K562 (cell line): ENCODE measurements at regions not wholly inside any gene's neighbourhood (a gene's known extent, or its start where the extent isn't known, plus 50 kb on each side); places are given as distances from the start of the nearest gene placed in this dataset.
A peak's percentile ranks its signal among the peaks of the same experiment; 100 is the strongest.

Experiments used
- ATAC-seq: fragments of 200-7000 bp; cut with Tn5 transposase; 3 replicates; pipeline ENCODE4 v1.9.1; 2020; ENCODE audit warnings: moderate library complexity
- BruUV-seq: library from RNA; stranded (reverse); fragments of 400-500 nt; replicated peaks from 2 replicates; lab custom pipeline; 2021; lab: Mats Ljungman, UMichigan
- CTCF ChIA-PET: fragments of 300-600 bp; formaldehyde crosslinking; extraction: SDS; loops from one replicate; lab custom pipeline; 2021; ENCODE audit warnings: low intra/inter-chr PET ratio; lab: Yijun Ruan, JAX
- POLR2A ChIA-PET: fragments of 300-600, 350-650 bp; sonication (Branson Sonifier 250); formaldehyde crosslinking; extraction: SDS; loops from one replicate; lab custom pipeline; 2021; ENCODE audit warnings: antibody characterized with exemption, inconsistent platforms; lab: Yijun Ruan, JAX
- DNase-seq, 4 experiments: peaks; one replicate each; pipeline versions ENCODE4 v3.0.0 to v3.0.0-alpha.2; 2011 to 2018; ENCODE audit warnings: low spot score in 3 of 4, mixed read lengths in 3 of 4; ENCODE audit errors: extremely low read depth in 1 of 4
- FAIRE-seq: peaks from 2 replicates; lab custom pipeline; 2011; peaks lifted over from hg19 to GRCh38; lab: Jason Lieb, UNC
- H2AFZ ChIP-seq: 2 replicates; pipeline ENCODE4 v1.6.0; 2011; ENCODE audit warnings: low read depth, low read length, control low read depth, inconsistent platforms
- H3K27ac ChIP-seq: fragments of 200-600 bp; 3 replicates; pipeline ENCODE4 v1.8.0; 2011; ENCODE audit warnings: low read depth, mild to moderate bottlenecking, control low read depth, inconsistent platforms, low read length, moderate library complexity, mixed read lengths; ENCODE audit errors: extremely low read depth
- H3K27me3 ChIP-seq, 2 experiments: fragments of 300-600 bp in 1 of 2; 2 replicates in 1 of 2; 3 replicates in 1 of 2; pipeline versions ENCODE4 v1.6.0 to v1.8.0; 2011; ENCODE audit warnings: inconsistent platforms in 2 of 2, low read length in 2 of 2, mild to moderate bottlenecking in 1 of 2, mixed read lengths in 1 of 2, moderate library complexity in 1 of 2; ENCODE audit not compliant: control insufficient read depth in 2 of 2, insufficient read depth in 2 of 2
- H3K36me3 ChIP-seq: fragments of 300-600 bp; 3 replicates; pipeline ENCODE4 v1.8.0; 2011; ENCODE audit warnings: mild to moderate bottlenecking, low read length, inconsistent platforms; ENCODE audit not compliant: control insufficient read depth, insufficient read depth
- H3K4me1 ChIP-seq, 2 experiments: fragments of 200-600 bp in 1 of 2; replicated peaks in 1 of 2; 2 replicates in 1 of 2; 3 replicates in 1 of 2; pipeline versions ENCODE4 v1.5.1 to v1.8.0; 2011; ENCODE audit warnings: inconsistent platforms in 2 of 2, low read length in 2 of 2, mild to moderate bottlenecking in 1 of 2, mixed read lengths in 1 of 2, moderate library complexity in 1 of 2; ENCODE audit not compliant: control insufficient read depth in 2 of 2, insufficient read depth in 2 of 2
- H3K4me2 ChIP-seq: 2 replicates; pipeline ENCODE4 v1.6.1; 2011; ENCODE audit warnings: low read length, control low read depth, inconsistent platforms, mixed read lengths; ENCODE audit not compliant: insufficient read depth
- H3K4me3 ChIP-seq: fragments of 200-600 bp; sonication (generic), shearing (Covaris generic); 2 replicates; pipeline ENCODE4 v1.5.1; 2016; ENCODE audit warnings: control low read depth, inconsistent platforms
- H3K79me2 ChIP-seq: fragments of 200-600 bp; 3 replicates; pipeline ENCODE4 v1.8.0; 2011; ENCODE audit warnings: low read length, inconsistent platforms; ENCODE audit not compliant: control insufficient read depth, insufficient read depth
- H3K9ac ChIP-seq, 2 experiments: 2 replicates each; pipeline versions ENCODE4 v1.6.0 to v1.6.1; 2011; ENCODE audit warnings: low read depth in 2 of 2, low read length in 2 of 2, control low read depth in 1 of 2, inconsistent platforms in 1 of 2, mild to moderate bottlenecking in 1 of 2, mixed read lengths in 1 of 2; ENCODE audit not compliant: insufficient read depth in 1 of 2
- H3K9me1 ChIP-seq: one replicate; pipeline ENCODE4 v1.6.0; 2011; ENCODE audit warnings: inconsistent platforms, mild to moderate bottlenecking, low read length, moderate library complexity; ENCODE audit not compliant: control insufficient read depth, insufficient read depth
- H3K9me3 ChIP-seq: replicated peaks from 2 replicates; pipeline ENCODE4 v1.5.1; 2011; ENCODE audit warnings: low read depth, low read length, inconsistent platforms; ENCODE audit not compliant: control insufficient read depth, insufficient read depth
- H4K20me1 ChIP-seq: replicated peaks from 2 replicates; pipeline ENCODE4 v1.6.1; 2011; ENCODE audit warnings: low read length, inconsistent platforms, mixed read lengths; ENCODE audit not compliant: control insufficient read depth, insufficient read depth
- EZH2 ChIP-seq: IDR thresholded peaks from 2 replicates; pipeline ENCODE4 v1.6.1; 2012; ENCODE audit warnings: low read depth, mild to moderate bottlenecking, inconsistent platforms, low read length, borderline replicate concordance
- HNRNPUL1 ChIP-seq: fragments of 200-400 bp; formaldehyde crosslinking; IDR thresholded peaks from 2 replicates; pipeline ENCODE4 v1.6.1; 2017; ENCODE audit warnings: low read length
- KAT8 ChIP-seq: fragments of 450-650 bp; IDR thresholded peaks from 2 replicates; pipeline ENCODE4 v1.6.1; 2016; ENCODE audit warnings: low read depth, mild to moderate bottlenecking
- MCM7 ChIP-seq, 2 experiments: fragments of 450-650 bp; IDR thresholded peaks; 2 replicates each; pipeline ENCODE4 v1.6.1; 2016 to 2018
- NCOA6 ChIP-seq: fragments of 450-650 bp; IDR thresholded peaks from 2 replicates; pipeline ENCODE4 v1.6.1; 2017; ENCODE audit warnings: mild to moderate bottlenecking
- NFIC ChIP-seq: fragments of 450-650 bp; IDR thresholded peaks from 2 replicates; pipeline ENCODE4 v1.6.1; 2017; ENCODE audit warnings: mild to moderate bottlenecking, inconsistent platforms
- NFIX ChIP-seq: fragments of 250-450 bp; sonication (Bioruptor Pico); IDR thresholded peaks from 2 replicates; pipeline ENCODE4 v1.4.0; 2020; ENCODE audit warnings: low read depth, mild to moderate bottlenecking, moderate library complexity
- RBM39 ChIP-seq: fragments of 200-400 bp; formaldehyde crosslinking; optimal IDR thresholded peaks from 2 replicates; pipeline ENCODE3; 2018; ENCODE audit warnings: low read depth, low read length
- SAFB2 ChIP-seq: fragments of 200-400 bp; formaldehyde crosslinking; IDR thresholded peaks from 2 replicates; pipeline ENCODE4 v1.6.1; 2018; ENCODE audit warnings: borderline replicate concordance, low read length, low read depth, moderate library complexity; ENCODE audit not compliant: severe bottlenecking
- SIX5 ChIP-seq, 2 experiments: IDR thresholded peaks; 2 replicates each; pipeline ENCODE4 v1.6.1; 2011; ENCODE audit warnings: low read length in 2 of 2, borderline replicate concordance in 1 of 2, low read depth in 1 of 2, mild to moderate bottlenecking in 1 of 2, moderate library complexity in 1 of 2; ENCODE audit not compliant: insufficient read depth in 1 of 2
- STAG1 ChIP-seq: sonication (generic); formaldehyde crosslinking; IDR thresholded peaks from 2 replicates; pipeline ENCODE4 v1.5.0; 2020; ENCODE audit warnings: missing genetic modification reagents, borderline replicate concordance
- ZNF146 ChIP-seq: IDR thresholded peaks from one replicate; pipeline ENCODE4 v1.6.1; 2018; ENCODE audit warnings: missing compliant biosample characterization; ENCODE audit not compliant: unreplicated experiment
- ZNF76 ChIP-seq: fragments of 250-450 bp; sonication (Bioruptor Pico); IDR thresholded peaks from 2 replicates; pipeline ENCODE4 v1.4.0; 2020; ENCODE audit warnings: mild to moderate bottlenecking, moderate library complexity, borderline replicate concordance
- ZSCAN29 ChIP-seq: fragments of 450-650 bp; IDR thresholded peaks from 2 replicates; pipeline ENCODE4 v1.6.1; 2017
- WGBS: fragments of 100-300 bp; shearing (Covaris generic); methylation state at CpG from one replicate; pipeline ENCODE4 v1.1.6; 2016; ENCODE audit warnings: low coverage, mixed read lengths; ENCODE audit not compliant: insufficient coverage; ENCODE audit errors: missing lambda C conversion rate; 5-methylcytosine and 5-hydroxymethylcytosine counted together
- in situ Hi-C: fragments of 300-500 bp; cut with MboI; formaldehyde crosslinking; loops from 4 replicates; pipeline ENCODE4 v1.15.0; 2018; ENCODE audit warnings: inconsistent platforms, mixed read lengths
- intact Hi-C: fragments of 100-400 bp; cut with micrococcal nuclease; formaldehyde crosslinking; loops from 2 replicates; pipeline ENCODE4 v1.14.2; 2022
- TF ChIP-seq, protein P1 (sequence below): sonication (generic); formaldehyde crosslinking; IDR thresholded peaks from 2 replicates; pipeline ENCODE4 v1.8.0; 2022; ENCODE audit warnings: mild to moderate bottlenecking, low read depth, missing genetic modification reagents
- TF ChIP-seq, protein P2 (sequence below): fragments of 250-450 bp; sonication (Bioruptor Pico); IDR thresholded peaks from 2 replicates; pipeline ENCODE4 v1.8.0; 2021; ENCODE audit warnings: moderate library complexity, mild to moderate bottlenecking, inconsistent platforms
- TF ChIP-seq, protein P3 (sequence below): fragments of 450-650 bp; formaldehyde crosslinking; IDR thresholded peaks from 2 replicates; pipeline ENCODE4 v1.4.0; 2020; ENCODE audit warnings: mild to moderate bottlenecking, moderate library complexity

DNA sequence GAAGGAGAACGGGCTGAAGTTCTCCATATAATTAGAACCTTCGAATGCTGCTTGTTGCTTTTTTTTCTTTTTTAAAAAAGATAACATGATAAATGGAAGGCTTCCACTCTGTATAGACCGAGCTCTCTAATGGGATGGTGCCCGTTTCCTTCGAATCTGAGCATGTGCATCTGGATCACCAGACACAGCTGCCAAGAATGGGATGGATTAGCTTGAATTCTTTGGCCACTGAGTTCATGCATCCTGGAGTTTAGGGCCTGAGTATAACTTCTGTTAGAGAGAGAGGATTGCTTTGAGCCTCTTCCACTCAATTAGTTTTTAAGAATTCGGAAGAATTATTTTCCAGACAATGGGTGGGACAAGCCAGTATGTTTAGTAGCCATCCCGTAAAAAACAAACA is 93.7 kb upstream of the GDNF start (continued):
- TF ChIP-seq, protein P1, sequence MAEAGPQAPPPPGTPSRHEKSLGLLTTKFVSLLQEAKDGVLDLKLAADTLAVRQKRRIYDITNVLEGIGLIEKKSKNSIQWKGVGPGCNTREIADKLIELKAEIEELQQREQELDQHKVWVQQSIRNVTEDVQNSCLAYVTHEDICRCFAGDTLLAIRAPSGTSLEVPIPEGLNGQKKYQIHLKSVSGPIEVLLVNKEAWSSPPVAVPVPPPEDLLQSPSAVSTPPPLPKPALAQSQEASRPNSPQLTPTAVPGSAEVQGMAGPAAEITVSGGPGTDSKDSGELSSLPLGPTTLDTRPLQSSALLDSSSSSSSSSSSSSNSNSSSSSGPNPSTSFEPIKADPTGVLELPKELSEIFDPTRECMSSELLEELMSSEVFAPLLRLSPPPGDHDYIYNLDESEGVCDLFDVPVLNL (CRISPR knock-in tag) = no peak
- no peak for TF ChIP-seq KAT8
- TF ChIP-seq, all 486 proteins: peak for 0

DNA sequence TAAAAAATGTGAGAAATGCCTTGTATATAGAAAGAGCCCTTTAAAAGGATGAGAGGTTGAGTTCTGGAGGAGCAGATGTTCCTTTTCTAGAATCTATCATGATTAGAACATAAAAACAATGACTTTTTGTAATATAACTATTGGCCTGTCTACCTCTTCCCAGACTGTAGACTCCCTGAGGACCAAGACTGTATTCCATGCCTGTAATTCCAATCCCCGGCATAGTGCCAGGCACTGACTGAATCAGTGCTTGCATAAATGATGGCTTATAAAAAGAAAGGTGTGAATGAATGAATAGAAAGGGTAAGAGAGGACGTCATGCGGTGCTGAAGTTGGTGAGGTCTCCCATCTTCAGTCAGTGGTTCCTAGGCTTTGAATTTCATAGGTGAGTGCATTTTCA is 92.6 kb upstream of the GDNF start:
- WGBS = 1% methylated on average over 3 of the region's 3 CpGs
- DNase-seq = no peak
- POLR2A ChIA-PET = no interaction called here
- no peak for TF ChIP-seq SAFB2
- TF ChIP-seq MCM7 (IDR thresholded peaks at IDR 0.05) = no peak
- TF ChIP-seq RBM39 = no peak
- TF ChIP-seq, protein P2, sequence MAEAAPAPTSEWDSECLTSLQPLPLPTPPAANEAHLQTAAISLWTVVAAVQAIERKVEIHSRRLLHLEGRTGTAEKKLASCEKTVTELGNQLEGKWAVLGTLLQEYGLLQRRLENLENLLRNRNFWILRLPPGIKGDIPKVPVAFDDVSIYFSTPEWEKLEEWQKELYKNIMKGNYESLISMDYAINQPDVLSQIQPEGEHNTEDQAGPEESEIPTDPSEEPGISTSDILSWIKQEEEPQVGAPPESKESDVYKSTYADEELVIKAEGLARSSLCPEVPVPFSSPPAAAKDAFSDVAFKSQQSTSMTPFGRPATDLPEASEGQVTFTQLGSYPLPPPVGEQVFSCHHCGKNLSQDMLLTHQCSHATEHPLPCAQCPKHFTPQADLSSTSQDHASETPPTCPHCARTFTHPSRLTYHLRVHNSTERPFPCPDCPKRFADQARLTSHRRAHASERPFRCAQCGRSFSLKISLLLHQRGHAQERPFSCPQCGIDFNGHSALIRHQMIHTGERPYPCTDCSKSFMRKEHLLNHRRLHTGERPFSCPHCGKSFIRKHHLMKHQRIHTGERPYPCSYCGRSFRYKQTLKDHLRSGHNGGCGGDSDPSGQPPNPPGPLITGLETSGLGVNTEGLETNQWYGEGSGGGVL (CRISPR knock-in tag) = no peak
- TF ChIP-seq EZH2 = no peak
- peak; percentile 49 for TF ChIP-seq NFIX (CRISPR knock-in tag)
- no peak for TF ChIP-seq ZNF76 (CRISPR knock-in tag)
- TF ChIP-seq ZSCAN29 = no peak
- peak; percentile 76 for TF ChIP-seq NFIC
- TF ChIP-seq HNRNPUL1 = no peak
- TF ChIP-seq, protein P3, sequence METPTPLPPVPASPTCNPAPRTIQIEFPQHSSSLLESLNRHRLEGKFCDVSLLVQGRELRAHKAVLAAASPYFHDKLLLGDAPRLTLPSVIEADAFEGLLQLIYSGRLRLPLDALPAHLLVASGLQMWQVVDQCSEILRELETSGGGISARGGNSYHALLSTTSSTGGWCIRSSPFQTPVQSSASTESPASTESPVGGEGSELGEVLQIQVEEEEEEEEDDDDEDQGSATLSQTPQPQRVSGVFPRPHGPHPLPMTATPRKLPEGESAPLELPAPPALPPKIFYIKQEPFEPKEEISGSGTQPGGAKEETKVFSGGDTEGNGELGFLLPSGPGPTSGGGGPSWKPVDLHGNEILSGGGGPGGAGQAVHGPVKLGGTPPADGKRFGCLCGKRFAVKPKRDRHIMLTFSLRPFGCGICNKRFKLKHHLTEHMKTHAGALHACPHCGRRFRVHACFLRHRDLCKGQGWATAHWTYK = no peak
- no peak for TF ChIP-seq STAG1 (CRISPR knock-in tag)
- TF ChIP-seq NCOA6 = no peak
- TF ChIP-seq ZNF146 (CRISPR knock-in tag) = no peak
- TF ChIP-seq SIX5 (IDR thresholded peaks at IDR 0.05; ENCODE audit: borderline replicate concordance in 1 of 2, insufficient read depth in 1 of 2, low read depth in 1 of 2, low read length in 2 of 2) = no peak

More for the DNA sequence above, 92.6 kb upstream of the GDNF start:
- Histone ChIP-seq H3K4me2 (no peak overlapping the region), H3K4me1 (no peaks in the 10 kb centered on the region), H3K9me3 (no peaks in the 10 kb centered on the region), H3K9ac (no peak overlapping the region), H3K79me2 (no peaks in the 10 kb centered on the region), H3K27me3 (peaks cover 0 to 13% of the 10 kb centered on the region in 2 experiments; a peak in 2 of 5 replicates), H2AFZ (no peak overlapping the region), H3K27ac (no peak overlapping the region), H3K36me3 (no peaks in the 10 kb centered on the region), H3K4me3 (no peak overlapping the region), H4K20me1 (no peaks in the 10 kb centered on the region), H3K9me1 (no peaks in the 10 kb centered on the region)
- in situ Hi-C loops (no loop called here), intact Hi-C loops (no loop called here)
- FAIRE-seq (no peak), ATAC-seq (no peak)
- no TSS peak for BruUV-seq
- CTCF ChIA-PET = no interaction called here
